Loucy (cell line): ENCODE measurements at regions not wholly inside any gene's neighbourhood (a gene's known extent, or its start where the extent isn't known, plus 50 kb on each side); places are given as distances from the start of the nearest gene placed in this dataset.

ENCODE experiments used
- H2AFZ ChIP-seq: fragments of 200-600 bp; sonication (generic); 2 replicates; pipeline ENCODE4 v1.6.0; 2016; ENCODE audit warnings: antibody characterized with exemption, mild to moderate bottlenecking, low read length, moderate library complexity
- H3F3A ChIP-seq: fragments of 200-600 bp; 2 replicates; pipeline ENCODE4 v1.6.0; 2016; ENCODE audit warnings: antibody characterized with exemption, low read depth, mild to moderate bottlenecking
- H3K27me3 ChIP-seq: fragments of 200-600 bp; sonication (generic); 2 replicates; pipeline ENCODE4 v1.6.1; 2014; ENCODE audit warnings: low read length, mild to moderate bottlenecking; ENCODE audit not compliant: insufficient read depth, poor library complexity, severe bottlenecking
- H3K36me3 ChIP-seq: fragments of 200-600 bp; sonication (generic); 2 replicates; pipeline ENCODE4 v1.6.1; 2016; ENCODE audit warnings: low read length; ENCODE audit not compliant: insufficient read depth
- H3K4me1 ChIP-seq: fragments of 200-600 bp; sonication (generic); 2 replicates; pipeline ENCODE4 v1.5.1; 2014; ENCODE audit warnings: low read length, mild to moderate bottlenecking; ENCODE audit not compliant: insufficient read depth, poor library complexity, severe bottlenecking
- H3K4me2 ChIP-seq: fragments of 200-600 bp; sonication (generic); 2 replicates; pipeline ENCODE4 v1.6.0; 2014; ENCODE audit warnings: antibody characterized with exemption, low read length, low read depth, mild to moderate bottlenecking; ENCODE audit not compliant: poor library complexity, severe bottlenecking
- H3K4me3 ChIP-seq: fragments of 200-600 bp; sonication (generic); 2 replicates; pipeline ENCODE4 v1.5.1; 2014; ENCODE audit warnings: low read length, mild to moderate bottlenecking, mixed read lengths; ENCODE audit not compliant: poor library complexity, severe bottlenecking
- H3K79me2 ChIP-seq: fragments of 200-600 bp; sonication (generic); 2 replicates; pipeline ENCODE4 v1.6.1; 2014; ENCODE audit warnings: low read length; ENCODE audit not compliant: insufficient read depth
- H3K9ac ChIP-seq: fragments of 200-600 bp; sonication (generic); 2 replicates; pipeline ENCODE4 v1.6.0; 2014; ENCODE audit warnings: mild to moderate bottlenecking, low read depth, low read length, moderate library complexity; ENCODE audit not compliant: poor library complexity, severe bottlenecking
- H3K9me2 ChIP-seq: fragments of 200-600 bp; sonication (generic); replicated peaks from 2 replicates; pipeline ENCODE4 v1.6.1; 2016; ENCODE audit warnings: low read depth, low read length, mixed read lengths
- H3K9me3 ChIP-seq: fragments of 200-600 bp; sonication (generic); 2 replicates; pipeline ENCODE4 v1.6.1; 2014; ENCODE audit warnings: mild to moderate bottlenecking, antibody characterized with exemption, low read length, low read depth; ENCODE audit not compliant: insufficient read depth
- H4K20me1 ChIP-seq: fragments of 200-600 bp; sonication (generic); 2 replicates; pipeline ENCODE4 v1.6.0; 2014; ENCODE audit warnings: antibody characterized with exemption, low read length, mild to moderate bottlenecking; ENCODE audit not compliant: insufficient read depth, poor library complexity, severe bottlenecking
- EZH2phosphoT487 ChIP-seq: fragments of 200-600 bp; IDR thresholded peaks from 2 replicates; pipeline ENCODE4 v1.6.1; 2018; ENCODE audit warnings: antibody characterized with exemption, mild to moderate bottlenecking, moderate library complexity, borderline replicate concordance
- TF ChIP-seq, protein P1 (sequence below): fragments of 200-600 bp; sonication (generic); conservative IDR thresholded peaks from 2 replicates; pipeline ENCODE4 v1.5.1; 2014; ENCODE audit warnings: mild to moderate bottlenecking, antibody characterized with exemption, low read length

- no peak overlapping the region for H3K4me3 ChIP-seq
- H3K4me2 ChIP-seq, result no peak overlapping the region
- no peaks in the 10 kb centered on the region; the same call in 1 of the 2 replicates for H3K9me3 ChIP-seq
- no peaks in the 10 kb centered on the region for H3K4me1 ChIP-seq
- no peak overlapping the region for H3K9ac ChIP-seq
- TF ChIP-seq, protein P1, sequence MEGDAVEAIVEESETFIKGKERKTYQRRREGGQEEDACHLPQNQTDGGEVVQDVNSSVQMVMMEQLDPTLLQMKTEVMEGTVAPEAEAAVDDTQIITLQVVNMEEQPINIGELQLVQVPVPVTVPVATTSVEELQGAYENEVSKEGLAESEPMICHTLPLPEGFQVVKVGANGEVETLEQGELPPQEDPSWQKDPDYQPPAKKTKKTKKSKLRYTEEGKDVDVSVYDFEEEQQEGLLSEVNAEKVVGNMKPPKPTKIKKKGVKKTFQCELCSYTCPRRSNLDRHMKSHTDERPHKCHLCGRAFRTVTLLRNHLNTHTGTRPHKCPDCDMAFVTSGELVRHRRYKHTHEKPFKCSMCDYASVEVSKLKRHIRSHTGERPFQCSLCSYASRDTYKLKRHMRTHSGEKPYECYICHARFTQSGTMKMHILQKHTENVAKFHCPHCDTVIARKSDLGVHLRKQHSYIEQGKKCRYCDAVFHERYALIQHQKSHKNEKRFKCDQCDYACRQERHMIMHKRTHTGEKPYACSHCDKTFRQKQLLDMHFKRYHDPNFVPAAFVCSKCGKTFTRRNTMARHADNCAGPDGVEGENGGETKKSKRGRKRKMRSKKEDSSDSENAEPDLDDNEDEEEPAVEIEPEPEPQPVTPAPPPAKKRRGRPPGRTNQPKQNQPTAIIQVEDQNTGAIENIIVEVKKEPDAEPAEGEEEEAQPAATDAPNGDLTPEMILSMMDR, result no peak
- no peak for TF ChIP-seq EZH2phosphoT487
- no peak overlapping the region for H2AFZ ChIP-seq
- H3K9me2 ChIP-seq, result no peaks in the 10 kb centered on the region
- H3K79me2 ChIP-seq, result no peaks in the 10 kb centered on the region
- H3K36me3 ChIP-seq, result no peaks in the 10 kb centered on the region
- H4K20me1 ChIP-seq, result no peaks in the 10 kb centered on the region
- no peaks in the 10 kb centered on the region for H3F3A ChIP-seq
- H3K27me3 ChIP-seq, result no peaks in the 10 kb centered on the region
Measured at GRCh38 chr2:147247749-147248148, 597.1 kb upstream of the ACVR2A start.

GRCh38 chr2:147242445-147242844, 602.4 kb upstream of the ACVR2A start:
- Histone ChIP-seq H3K4me1 (no peaks in the 10 kb centered on the region), H3K36me3 (no peaks in the 10 kb centered on the region), H3K27me3 (no peaks in the 10 kb centered on the region), H3K4me2 (no peak overlapping the region), H3K79me2 (no peaks in the 10 kb centered on the region), H3K9ac (no peak overlapping the region), H4K20me1 (no peaks in the 10 kb centered on the region), H3K9me2 (no peaks in the 10 kb centered on the region), H3K9me3 (no peaks in the 10 kb centered on the region), H3K4me3 (no peak overlapping the region), H2AFZ (no peak overlapping the region), H3F3A (no peaks in the 10 kb centered on the region)
- TF ChIP-seq, protein P1, result no peak
- TF ChIP-seq EZH2phosphoT487, result no peak

DNA sequence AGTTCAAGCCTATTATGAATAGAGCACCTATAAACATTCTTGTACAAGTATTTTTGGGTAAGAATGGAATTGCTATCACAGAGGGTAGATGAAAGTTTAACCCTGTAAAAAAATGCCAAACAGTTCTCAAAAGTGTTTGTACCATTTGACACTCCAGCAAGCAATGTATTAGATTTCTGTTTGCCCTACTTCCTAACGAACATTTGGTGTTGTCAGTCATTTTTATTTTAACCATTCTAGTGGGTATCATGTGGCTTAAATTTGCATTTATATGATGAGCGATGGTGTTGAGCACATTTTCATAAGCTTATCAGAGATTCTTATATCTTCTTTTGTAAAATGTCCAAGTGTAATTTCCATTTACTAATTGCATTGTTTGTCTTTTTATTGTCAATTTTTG, 608.2 kb upstream of the ACVR2A start:
- Histone ChIP-seq H3F3A (no peaks in the 10 kb centered on the region), H3K4me2 (no peak overlapping the region), H3K4me1 (no peaks in the 10 kb centered on the region), H3K9ac (no peak overlapping the region), H3K9me2 (no peaks in the 10 kb centered on the region), H3K79me2 (no peaks in the 10 kb centered on the region), H3K4me3 (no peak overlapping the region), H3K36me3 (no peaks in the 10 kb centered on the region), H4K20me1 (no peaks in the 10 kb centered on the region), H3K27me3 (no peaks in the 10 kb centered on the region), H3K9me3 (no peaks in the 10 kb centered on the region), H2AFZ (no peak overlapping the region)
- TF ChIP-seq, protein P1, result no peak
- TF ChIP-seq EZH2phosphoT487, result no peak
